HCT116 (cell line): ENCODE measurements at regions not wholly inside any gene's neighbourhood (a gene's known extent, or its start where the extent isn't known, plus 50 kb on each side); places are given as distances from the start of the nearest gene placed in this dataset.

Source experiments
- ATAC-seq: fragments of 200-7000 bp; cut with Tn5 transposase; 2 replicates; pipeline ENCODE4 v1.9.1; 2020; ENCODE audit warnings: mild to moderate bottlenecking, moderate library complexity
- BruUV-seq: library from RNA; stranded (reverse); fragments of 400-500 nt; replicated peaks from 2 replicates; lab custom pipeline; 2021; lab: Mats Ljungman, UMichigan
- CTCF ChIA-PET: fragments of 300-600 bp; sonication (Branson Sonifier 250); formaldehyde crosslinking; loops from one replicate; lab custom pipeline; 2021; ENCODE audit warnings: antibody characterized with exemption; lab: Charles Lee
- POLR2A ChIA-PET: fragments of 300-600, 350-600 bp; sonication (Branson Sonifier 250); formaldehyde crosslinking; loops from one replicate; lab custom pipeline; 2021; ENCODE audit warnings: antibody characterized with exemption; lab: Charles Lee
- RAD21 ChIA-PET, 2 experiments: fragments of 300-600 bp; sonication (Branson Sonifier 250); formaldehyde crosslinking; loops; one replicate each; lab custom pipeline; 2023; ENCODE audit warnings: low total read pairs in 2 of 2; ENCODE audit not compliant: uncharacterized antibody in 2 of 2, unreplicated experiment in 2 of 2, low non-redundant PET in 1 of 2; lab: Charles Lee
- DNase-seq: peaks from one replicate; pipeline ENCODE4 v3.0.0-alpha.2; 2010; ENCODE audit warnings: low read depth, low spot score
- H2AFZ ChIP-seq: fragments of 200-600 bp; shearing (Covaris generic), sonication (generic); 2 replicates; pipeline ENCODE4 v1.6.1; 2017; ENCODE audit warnings: low read depth, mixed run types, mixed read lengths, antibody characterized with exemption, low read length; ENCODE audit not compliant: poor library complexity, severe bottlenecking
- H3K27ac ChIP-seq: 2 replicates; pipeline ENCODE4 v1.5.1; 2012; ENCODE audit warnings: low read depth, low read length
- H3K27me3 ChIP-seq: fragments of 200-600 bp; sonication (generic); 2 replicates; pipeline ENCODE4 v1.6.1; 2016; ENCODE audit warnings: mixed run types, low read length, mixed read lengths; ENCODE audit not compliant: insufficient read depth
- H3K36me3 ChIP-seq, 2 experiments: fragments of 200-500 bp in 1 of 2; fragments of 200-600 bp in 1 of 2; sonication (Bioruptor generic) in 1 of 2; sonication (generic) in 1 of 2; 2 replicates each; pipeline versions ENCODE4 v1.5.1 to v1.6.1; 2014 to 2016; ENCODE audit warnings: low read length in 2 of 2, inconsistent platforms in 1 of 2, mixed read lengths in 1 of 2, mixed run types in 1 of 2; ENCODE audit not compliant: insufficient read depth in 2 of 2, control insufficient read depth in 1 of 2
- H3K4me1 ChIP-seq, 2 experiments: fragments of 200-600 bp in 1 of 2; sonication (generic) in 1 of 2; 2 replicates each; pipeline versions ENCODE4 v1.5.1 to v1.6.1; 2012 to 2017; ENCODE audit warnings: low read length in 2 of 2, inconsistent platforms in 1 of 2, mild to moderate bottlenecking in 1 of 2, mixed read lengths in 1 of 2, mixed run types in 1 of 2, moderate library complexity in 1 of 2; ENCODE audit not compliant: insufficient read depth in 2 of 2, control insufficient read depth in 1 of 2
- H3K4me2 ChIP-seq: fragments of 200-600 bp; sonication (generic); 2 replicates; pipeline ENCODE4 v1.6.1; 2017; ENCODE audit warnings: mixed run types, low read length, mixed read lengths
- H3K4me3 ChIP-seq, 2 experiments: fragments of 200-600 bp in 1 of 2; sonication (generic) in 1 of 2; replicated peaks in 1 of 2; 2 replicates each; pipeline ENCODE4 v1.5.1; 2011 to 2016; ENCODE audit warnings: low read length in 2 of 2, control low read depth in 1 of 2, low read depth in 1 of 2, mild to moderate bottlenecking in 1 of 2, mixed read lengths in 1 of 2, mixed run types in 1 of 2
- H3K79me2 ChIP-seq: fragments of 200-600 bp; sonication (generic); 2 replicates; pipeline ENCODE4 v1.6.1; 2017; ENCODE audit warnings: mild to moderate bottlenecking, mixed run types, low read length, moderate library complexity, mixed read lengths; ENCODE audit not compliant: insufficient read depth
- H3K9ac ChIP-seq: fragments of 200-600 bp; sonication (generic); 2 replicates; pipeline ENCODE4 v1.6.1; 2016; ENCODE audit warnings: low read length, mixed read lengths
- H3K9me2 ChIP-seq: fragments of 200-600 bp; sonication (generic), shearing (Covaris generic); 2 replicates; pipeline ENCODE4 v1.6.1; 2017; ENCODE audit warnings: mixed run types, mild to moderate bottlenecking, moderate library complexity; ENCODE audit not compliant: insufficient read depth
- H3K9me3 ChIP-seq, 2 experiments: fragments of 200-500 bp in 1 of 2; fragments of 200-600 bp in 1 of 2; sonication (Bioruptor generic) in 1 of 2; sonication (generic) in 1 of 2; 2 replicates each; pipeline ENCODE4 v1.6.1; 2014 to 2017; ENCODE audit warnings: low read length in 2 of 2, mixed read lengths in 2 of 2, inconsistent platforms in 1 of 2, low read depth in 1 of 2, mild to moderate bottlenecking in 1 of 2, mixed run types in 1 of 2, moderate library complexity in 1 of 2; ENCODE audit not compliant: control insufficient read depth in 1 of 2, insufficient read depth in 1 of 2
- H4K20me1 ChIP-seq: fragments of 200-600 bp; sonication (generic), shearing (Covaris generic); 2 replicates; pipeline ENCODE4 v1.6.1; 2017; ENCODE audit warnings: mixed run types, mild to moderate bottlenecking, moderate library complexity; ENCODE audit not compliant: insufficient read depth
- ELF1 ChIP-seq: IDR thresholded peaks from 2 replicates; pipeline ENCODE4 v1.6.1; 2012; ENCODE audit warnings: low read depth, borderline replicate concordance
- EZH2 ChIP-seq: fragments of 200-600 bp; sonication (generic); IDR thresholded peaks from 2 replicates; pipeline ENCODE4 v1.6.1; 2017; ENCODE audit warnings: antibody characterized with exemption, mixed run types
- EZH2phosphoT487 ChIP-seq: fragments of 200-600 bp; IDR thresholded peaks from 2 replicates; pipeline ENCODE4 v1.6.1; 2018; ENCODE audit warnings: antibody characterized with exemption, borderline replicate concordance
- SP1 ChIP-seq: IDR thresholded peaks from 2 replicates; pipeline ENCODE4 v1.6.1; 2012; ENCODE audit warnings: low read depth
- SRF ChIP-seq: IDR thresholded peaks from 2 replicates; pipeline ENCODE4 v1.6.1; 2012; ENCODE audit warnings: low read depth
- intact Hi-C: fragments of 100-400 bp; cut with micrococcal nuclease; formaldehyde crosslinking; loops from 2 replicates; pipeline ENCODE4 v1.10.0; 2022
- TF ChIP-seq, protein P1 (sequence below): IDR thresholded peaks from 2 replicates; pipeline ENCODE4 v1.6.1; 2012; ENCODE audit warnings: low read depth

DNA sequence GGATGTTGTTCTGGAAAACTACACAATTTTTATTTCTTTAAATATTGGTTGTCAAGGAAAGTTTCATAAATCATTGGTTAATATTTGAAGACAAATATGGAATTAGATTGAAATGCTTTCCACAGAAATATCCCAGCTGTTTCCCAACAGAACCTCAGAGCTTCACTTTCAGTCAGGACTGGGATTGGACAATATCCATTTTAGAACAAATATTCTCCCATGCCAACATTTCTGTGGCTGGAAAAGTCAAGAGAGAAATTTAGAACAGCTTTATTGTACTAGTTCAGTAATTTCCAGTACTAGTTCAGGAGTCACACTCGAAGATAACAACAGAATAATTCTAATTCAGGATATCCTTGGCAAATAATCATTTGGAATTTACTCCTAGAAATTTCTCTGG lies 116.1 kb upstream of the TUT7 start:
- CTCF ChIA-PET, result no interaction called here

More for the DNA sequence above, 116.1 kb upstream of the TUT7 start:
- no peaks in the 10 kb centered on the region for H3K9me3 ChIP-seq
- H3K4me2 ChIP-seq, result no peak overlapping the region
- no TSS peak for BruUV-seq
- no peaks in the 10 kb centered on the region for H3K36me3 ChIP-seq
- RAD21 ChIA-PET, result no interaction called here
- TF ChIP-seq ELF1, result no peak
- TF ChIP-seq EZH2, result no peak
- TF ChIP-seq SP1, result no peak
- TF ChIP-seq, protein P1, sequence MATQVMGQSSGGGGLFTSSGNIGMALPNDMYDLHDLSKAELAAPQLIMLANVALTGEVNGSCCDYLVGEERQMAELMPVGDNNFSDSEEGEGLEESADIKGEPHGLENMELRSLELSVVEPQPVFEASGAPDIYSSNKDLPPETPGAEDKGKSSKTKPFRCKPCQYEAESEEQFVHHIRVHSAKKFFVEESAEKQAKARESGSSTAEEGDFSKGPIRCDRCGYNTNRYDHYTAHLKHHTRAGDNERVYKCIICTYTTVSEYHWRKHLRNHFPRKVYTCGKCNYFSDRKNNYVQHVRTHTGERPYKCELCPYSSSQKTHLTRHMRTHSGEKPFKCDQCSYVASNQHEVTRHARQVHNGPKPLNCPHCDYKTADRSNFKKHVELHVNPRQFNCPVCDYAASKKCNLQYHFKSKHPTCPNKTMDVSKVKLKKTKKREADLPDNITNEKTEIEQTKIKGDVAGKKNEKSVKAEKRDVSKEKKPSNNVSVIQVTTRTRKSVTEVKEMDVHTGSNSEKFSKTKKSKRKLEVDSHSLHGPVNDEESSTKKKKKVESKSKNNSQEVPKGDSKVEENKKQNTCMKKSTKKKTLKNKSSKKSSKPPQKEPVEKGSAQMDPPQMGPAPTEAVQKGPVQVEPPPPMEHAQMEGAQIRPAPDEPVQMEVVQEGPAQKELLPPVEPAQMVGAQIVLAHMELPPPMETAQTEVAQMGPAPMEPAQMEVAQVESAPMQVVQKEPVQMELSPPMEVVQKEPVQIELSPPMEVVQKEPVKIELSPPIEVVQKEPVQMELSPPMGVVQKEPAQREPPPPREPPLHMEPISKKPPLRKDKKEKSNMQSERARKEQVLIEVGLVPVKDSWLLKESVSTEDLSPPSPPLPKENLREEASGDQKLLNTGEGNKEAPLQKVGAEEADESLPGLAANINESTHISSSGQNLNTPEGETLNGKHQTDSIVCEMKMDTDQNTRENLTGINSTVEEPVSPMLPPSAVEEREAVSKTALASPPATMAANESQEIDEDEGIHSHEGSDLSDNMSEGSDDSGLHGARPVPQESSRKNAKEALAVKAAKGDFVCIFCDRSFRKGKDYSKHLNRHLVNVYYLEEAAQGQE, result no peak
- TF ChIP-seq EZH2phosphoT487, result no peak
- TF ChIP-seq SRF, result no peak
- H3K27ac ChIP-seq, result no peak overlapping the region
- no peak overlapping the region for H3K9ac ChIP-seq
- H3K79me2 ChIP-seq, result no peaks in the 10 kb centered on the region
- no peak for DNase-seq
- POLR2A ChIA-PET, result no interaction called here
- H3K27me3 ChIP-seq, result peaks cover 3% of the 10 kb centered on the region; the same call in 1 of the 2 replicates
- no peak overlapping the region for H3K4me3 ChIP-seq
- no peak for ATAC-seq
- no peaks in the 10 kb centered on the region for H3K9me2 ChIP-seq
- intact Hi-C loops, result no loop called here
- no peaks in the 10 kb centered on the region for H4K20me1 ChIP-seq
- H2AFZ ChIP-seq, result no peak overlapping the region
- no peaks in the 10 kb centered on the region for H3K4me1 ChIP-seq
